ENCODE measurements at regions not wholly inside any gene's neighbourhood (a gene's known extent, or its start where the extent isn't known, plus 50 kb on each side); places are given as distances from the start of the nearest gene placed in this dataset.

- H3K9me3 ChIP-seq (ENCODE audit: low read length): no peaks in the 10 kb centered on the region
- H3K27me3 ChIP-seq (ENCODE audit: control insufficient read depth in 1 of 2, insufficient read depth in 2 of 2, low read length in 2 of 2): no peaks in the 10 kb centered on the region; a peak in 1 of 5 replicates
- H3K79me2 ChIP-seq (ENCODE audit: insufficient read depth, low read length): peaks cover 7% of the 10 kb centered on the region
- CTCF ChIA-PET (ENCODE audit: low intra/inter-chr PET ratio, low total read pairs): no interaction called here
- ATAC-seq (no peak), DNase-seq (ENCODE audit: low spot score) (no peak), FAIRE-seq (no peak)
- no peak overlapping the region for H2AFZ ChIP-seq (ENCODE audit: low read length)
- H3K9ac ChIP-seq (ENCODE audit: insufficient read depth, low read depth, low read length): no peak overlapping the region
- in situ Hi-C loops (cut with HindIII; ENCODE audit: extremely low pct_ligation_motif_present, low pct_unique_long_range_greater_than_20kb) (no loop called here), intact Hi-C loops (cut with micrococcal nuclease; ENCODE audit: unreplicated experiment) (no loop called here)
- no TSS peak for BruUV-seq (replicated peaks)
- POLR2A ChIA-PET: no interaction called here
- peaks cover 47% of the 10 kb centered on the region for H3K4me1 ChIP-seq (ENCODE audit: insufficient read depth, low read length)
- TF ChIP-seq STAT6 (CRISPR knock-in tag; IDR thresholded peaks at IDR 0.05; ENCODE audit: borderline replicate concordance) (no peak), ETV5 (CRISPR knock-in tag; IDR thresholded peaks at IDR 0.05; ENCODE audit: borderline replicate concordance) (no peak), HOXA7 (CRISPR knock-in tag; IDR thresholded peaks at IDR 0.05) (no peak), SRY (CRISPR knock-in tag; IDR thresholded peaks at IDR 0.05) (no peak), ZNF251 (CRISPR knock-in tag; IDR thresholded peaks at IDR 0.05) (no peak), ZBTB21 (CRISPR knock-in tag; IDR thresholded peaks at IDR 0.05) (no peak), GFI1 (CRISPR knock-in tag; IDR thresholded peaks at IDR 0.05; ENCODE audit: borderline replicate concordance) (no peak), ZBTB1 (CRISPR knock-in tag; IDR thresholded peaks at IDR 0.05; ENCODE audit: borderline replicate concordance) (no peak), KLF9 (CRISPR knock-in tag; IDR thresholded peaks at IDR 0.05; ENCODE audit: low read depth) (no peak), ZNF724P (CRISPR knock-in tag; IDR thresholded peaks at IDR 0.05; ENCODE audit: borderline replicate concordance) (no peak), SAP130 (CRISPR knock-in tag; IDR thresholded peaks at IDR 0.05; ENCODE audit: low read depth) (no peak), BHLHE40 (IDR thresholded peaks at IDR 0.05; ENCODE audit: low read length) (no peak), DR1 (CRISPR knock-in tag; IDR thresholded peaks at IDR 0.05) (no peak), ZNF30 (CRISPR knock-in tag; IDR thresholded peaks at IDR 0.05) (no peak), CEBPB (IDR thresholded peaks at IDR 0.05; ENCODE audit: borderline replicate concordance, low read depth, low read length) (no peak), KLF15 (CRISPR knock-in tag; IDR thresholded peaks at IDR 0.05; ENCODE audit: borderline replicate concordance) (no peak), ZNF510 (CRISPR knock-in tag; IDR thresholded peaks at IDR 0.05; ENCODE audit: low read depth) (no peak)
- no peak overlapping the region for H3K4me2 ChIP-seq (ENCODE audit: low read depth, low read length)
- no peak overlapping the region for H3K4me3 ChIP-seq (replicated peaks in 1 of 3; ENCODE audit: insufficient read depth in 1 of 3, low read depth in 2 of 3, low read length in 3 of 3)
- no peak overlapping the region for H3K27ac ChIP-seq (ENCODE audit: extremely low read length, insufficient read depth, low read length)
- no peaks in the 10 kb centered on the region for H4K20me1 ChIP-seq (ENCODE audit: insufficient read depth, low read length)
- WGBS (ENCODE audit: low lambda C conversion rate): 85% methylated on average over 3 of the region's 3 CpGs
- no peaks in the 10 kb centered on the region for H3K36me3 ChIP-seq (replicated peaks in 1 of 2; ENCODE audit: control insufficient read depth in 1 of 2, insufficient read depth in 2 of 2, low read length in 2 of 2)
These were observed 86.8 kb downstream of the C9orf152 start for GRCh38 chr9:110121170-110121569.
